ENCODE measurements at regions not wholly inside any gene's neighbourhood (a gene's known extent, or its start where the extent isn't known, plus 50 kb on each side); places are given as distances from the start of the nearest gene placed in this dataset.
"Not testable (repeated sequence)": the region's sequence is repeated elsewhere in the genome, so short reads cannot be mapped to it uniquely, and the experiment has no call there.

DNA sequence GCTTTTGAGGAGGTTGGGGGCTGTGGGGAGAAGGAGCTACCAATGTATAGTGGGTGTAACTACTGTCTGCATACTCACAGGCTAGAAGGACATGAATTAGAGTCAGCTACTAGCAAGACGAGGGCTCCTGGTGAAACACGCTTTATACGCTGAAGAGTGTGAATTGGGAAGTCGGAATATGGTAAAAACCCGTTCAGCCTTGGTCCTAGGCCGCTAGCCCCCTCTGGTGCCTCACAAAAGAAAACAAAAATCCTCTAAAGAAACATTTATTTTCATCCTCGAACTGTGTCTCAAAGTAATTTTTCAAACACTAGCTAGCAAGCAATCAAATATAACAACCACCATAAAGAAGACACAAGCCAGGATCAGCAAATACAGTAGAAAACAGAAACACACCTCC is 338.1 kb upstream of the SEMA3C start:
- FAIRE-seq (no peak), DNase-seq (ENCODE audit: insufficient read length, low spot score) (no peak)
- TF ChIP-seq SPI1 (IDR thresholded peaks at IDR 0.05; ENCODE audit: low read depth, low read length) (no peak), POU2F2 (IDR thresholded peaks at IDR 0.05; ENCODE audit: low read depth, low read length) (no peak), POLR2AphosphoS5 (IDR thresholded peaks at IDR 0.05; ENCODE audit: low read depth, low read length) (no peak), POLR2A (IDR thresholded peaks at IDR 0.05; ENCODE audit: low read depth, low read length) (no peak), TAF1 (IDR thresholded peaks at IDR 0.05; ENCODE audit: low read depth, low read length) (no peak)

- TF ChIP-seq PAX5 (IDR thresholded peaks at IDR 0.05; ENCODE audit: insufficient read depth, low read length, severe bottlenecking): no peak
- no peak for TF ChIP-seq POLR2AphosphoS5 (IDR thresholded peaks at IDR 0.05; ENCODE audit: low read depth, low read length)
- TF ChIP-seq POLR2A (IDR thresholded peaks at IDR 0.05; ENCODE audit: low read depth, low read length): no peak
- no peak for TF ChIP-seq TAF1 (IDR thresholded peaks at IDR 0.05; ENCODE audit: low read depth, low read length)
- TF ChIP-seq POU2F2 (IDR thresholded peaks at IDR 0.05; ENCODE audit: low read depth, low read length): no peak
- TF ChIP-seq SPI1 (IDR thresholded peaks at IDR 0.05; ENCODE audit: low read depth, low read length): no peak
- FAIRE-seq (no peak), DNase-seq (ENCODE audit: insufficient read length, low spot score) (no peak)
These were observed 329.6 kb upstream of the SEMA3C start for GRCh38 chr7:81248420-81248819.

GRCh38 chr7:81247364-81247763 is 328.5 kb upstream of the SEMA3C start:
- FAIRE-seq; DNase-seq (ENCODE audit: insufficient read length, low spot score): not testable (repeated sequence)

DNA sequence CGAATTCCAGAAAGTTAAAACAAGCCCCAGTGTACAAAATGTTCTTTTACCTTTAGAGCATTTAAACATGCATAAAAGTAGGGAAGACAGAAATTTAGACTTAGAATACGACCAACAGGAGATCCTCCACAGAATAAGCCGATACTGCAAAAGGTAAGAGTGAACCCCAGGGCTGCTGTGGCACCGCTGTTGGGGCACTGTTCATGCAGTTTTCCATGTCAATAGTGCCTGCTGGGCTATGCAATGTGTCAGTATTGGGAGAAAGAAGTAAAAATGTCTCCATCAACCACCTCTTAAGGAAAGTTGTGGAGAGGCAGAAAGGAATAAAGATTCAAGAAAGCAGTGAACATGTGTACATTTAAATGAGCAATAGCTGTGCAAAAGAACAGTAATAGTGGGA is 326.5 kb upstream of the SEMA3C start:
- no peak for DNase-seq (ENCODE audit: insufficient read length, low spot score)
- TF ChIP-seq POU2F2 (IDR thresholded peaks at IDR 0.05; ENCODE audit: low read depth, low read length) (no peak), PAX5 (IDR thresholded peaks at IDR 0.05; ENCODE audit: insufficient read depth, low read length, severe bottlenecking) (no peak), SPI1 (IDR thresholded peaks at IDR 0.05; ENCODE audit: low read depth, low read length) (no peak), POLR2AphosphoS5 (IDR thresholded peaks at IDR 0.05; ENCODE audit: low read depth, low read length) (no peak), POLR2A (IDR thresholded peaks at IDR 0.05; ENCODE audit: low read depth, low read length) (no peak), TAF1 (IDR thresholded peaks at IDR 0.05; ENCODE audit: low read depth, low read length) (no peak)
- FAIRE-seq: no peak

DNA sequence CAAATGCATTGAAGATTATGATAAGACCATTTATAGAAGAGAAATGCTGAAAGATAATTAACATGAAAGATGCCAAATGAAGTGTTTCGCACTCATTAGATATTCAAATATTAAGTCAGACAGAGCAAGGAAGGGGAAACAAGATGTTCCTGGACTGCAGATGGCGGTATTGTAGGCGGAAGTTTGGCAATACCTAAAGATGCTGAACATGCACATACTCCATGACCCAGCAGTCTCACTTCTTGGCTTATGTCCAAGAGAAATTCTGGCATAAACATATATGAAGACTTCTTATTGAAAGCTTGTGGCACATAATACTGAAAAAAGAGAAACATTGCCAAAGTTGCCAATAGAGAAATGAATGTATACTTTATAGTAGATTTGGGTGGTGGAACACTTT is 325.4 kb upstream of the SEMA3C start:
- no peak for FAIRE-seq

DNA sequence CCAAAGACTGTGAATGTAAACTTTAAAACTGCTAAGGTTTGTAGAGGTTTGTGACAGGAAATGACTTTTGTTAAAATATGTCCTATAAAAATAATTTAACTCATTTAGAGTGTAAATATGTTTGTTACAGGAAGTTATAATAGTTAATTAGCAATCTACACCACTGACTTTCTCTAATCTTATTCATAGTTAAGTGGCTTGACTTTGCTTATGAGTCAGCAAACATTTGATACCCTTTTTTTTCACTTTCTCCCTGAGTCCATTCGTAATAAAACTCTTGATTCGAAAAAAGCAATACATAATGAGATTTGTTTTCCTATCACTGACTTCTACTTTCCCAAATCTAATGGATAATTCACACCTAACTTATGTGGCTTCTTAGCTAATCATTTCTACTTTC is 317.7 kb upstream of the SEMA3C start:
- TF ChIP-seq SPI1 (IDR thresholded peaks at IDR 0.05; ENCODE audit: low read depth, low read length) (no peak), POU2F2 (IDR thresholded peaks at IDR 0.05; ENCODE audit: low read depth, low read length) (no peak), PAX5 (IDR thresholded peaks at IDR 0.05; ENCODE audit: insufficient read depth, low read length, severe bottlenecking) (no peak), POLR2AphosphoS5 (IDR thresholded peaks at IDR 0.05; ENCODE audit: low read depth, low read length) (no peak), TAF1 (IDR thresholded peaks at IDR 0.05; ENCODE audit: low read depth, low read length) (no peak), POLR2A (IDR thresholded peaks at IDR 0.05; ENCODE audit: low read depth, low read length) (no peak)
- FAIRE-seq (no peak), DNase-seq (ENCODE audit: insufficient read length, low spot score) (no peak)

More for the DNA sequence above, 325.4 kb upstream of the SEMA3C start:
- TF ChIP-seq SPI1 (IDR thresholded peaks at IDR 0.05; ENCODE audit: low read depth, low read length): no peak
- no peak for TF ChIP-seq POLR2AphosphoS5 (IDR thresholded peaks at IDR 0.05; ENCODE audit: low read depth, low read length)
- TF ChIP-seq POLR2A (IDR thresholded peaks at IDR 0.05; ENCODE audit: low read depth, low read length): no peak
- no peak for TF ChIP-seq PAX5 (IDR thresholded peaks at IDR 0.05; ENCODE audit: insufficient read depth, low read length, severe bottlenecking)
- no peak for TF ChIP-seq TAF1 (IDR thresholded peaks at IDR 0.05; ENCODE audit: low read depth, low read length)
- TF ChIP-seq POU2F2 (IDR thresholded peaks at IDR 0.05; ENCODE audit: low read depth, low read length): no peak
- DNase-seq (ENCODE audit: insufficient read length, low spot score): no peak

DNA sequence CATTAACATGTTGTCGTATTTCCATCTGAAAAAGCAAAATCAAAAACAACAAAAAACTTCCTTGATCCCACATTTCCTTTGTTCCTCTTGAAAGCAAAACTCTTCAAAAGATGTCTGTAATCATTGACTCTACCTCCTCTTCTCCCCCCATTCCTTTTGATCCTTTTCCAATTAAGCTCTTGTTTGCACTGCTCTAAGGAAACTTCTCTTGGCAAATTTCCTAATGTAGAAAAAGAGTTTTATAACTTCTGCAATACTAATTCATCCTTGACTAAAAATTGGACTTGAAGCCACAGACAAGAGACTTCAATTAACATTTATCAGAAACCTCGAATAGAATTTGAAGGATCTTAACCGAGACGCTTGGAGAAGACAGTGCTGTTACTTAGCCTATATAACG is 317.1 kb upstream of the SEMA3C start:
- TF ChIP-seq PAX5 (IDR thresholded peaks at IDR 0.05; ENCODE audit: insufficient read depth, low read length, severe bottlenecking) (no peak), POLR2AphosphoS5 (IDR thresholded peaks at IDR 0.05; ENCODE audit: low read depth, low read length) (no peak), SPI1 (IDR thresholded peaks at IDR 0.05; ENCODE audit: low read depth, low read length) (no peak), POU2F2 (IDR thresholded peaks at IDR 0.05; ENCODE audit: low read depth, low read length) (no peak), POLR2A (IDR thresholded peaks at IDR 0.05; ENCODE audit: low read depth, low read length) (no peak), TAF1 (IDR thresholded peaks at IDR 0.05; ENCODE audit: low read depth, low read length) (no peak)
- FAIRE-seq (no peak), DNase-seq (ENCODE audit: insufficient read length, low spot score) (no peak)

GRCh38 chr7:81234896-81235295 is 316.0 kb upstream of the SEMA3C start:
- no peak for TF ChIP-seq SPI1 (IDR thresholded peaks at IDR 0.05; ENCODE audit: low read depth, low read length)
- TF ChIP-seq POLR2A (IDR thresholded peaks at IDR 0.05; ENCODE audit: low read depth, low read length): no peak
- no peak for TF ChIP-seq POLR2AphosphoS5 (IDR thresholded peaks at IDR 0.05; ENCODE audit: low read depth, low read length)
- TF ChIP-seq PAX5 (IDR thresholded peaks at IDR 0.05; ENCODE audit: insufficient read depth, low read length, severe bottlenecking): no peak
- no peak for TF ChIP-seq POU2F2 (IDR thresholded peaks at IDR 0.05; ENCODE audit: low read depth, low read length)
- no peak for TF ChIP-seq TAF1 (IDR thresholded peaks at IDR 0.05; ENCODE audit: low read depth, low read length)
- no peak for DNase-seq (ENCODE audit: insufficient read length, low spot score)
- no peak for FAIRE-seq

- no peak for DNase-seq (ENCODE audit: insufficient read length, low spot score)
- no peak for FAIRE-seq
- TF ChIP-seq POLR2AphosphoS5 (IDR thresholded peaks at IDR 0.05; ENCODE audit: low read depth, low read length): no peak
- TF ChIP-seq TAF1 (IDR thresholded peaks at IDR 0.05; ENCODE audit: low read depth, low read length): no peak
- TF ChIP-seq PAX5 (IDR thresholded peaks at IDR 0.05; ENCODE audit: insufficient read depth, low read length, severe bottlenecking): no peak
- TF ChIP-seq SPI1 (IDR thresholded peaks at IDR 0.05; ENCODE audit: low read depth, low read length): no peak
- no peak for TF ChIP-seq POU2F2 (IDR thresholded peaks at IDR 0.05; ENCODE audit: low read depth, low read length)
- TF ChIP-seq POLR2A (IDR thresholded peaks at IDR 0.05; ENCODE audit: low read depth, low read length): no peak
These were observed 314.5 kb upstream of the SEMA3C start for GRCh38 chr7:81233208-81233940.
